ENCODE measurements at regions not wholly inside any gene's neighbourhood (a gene's known extent, or its start where the extent isn't known, plus 50 kb on each side); places are given as distances from the start of the nearest gene placed in this dataset.

DNA sequence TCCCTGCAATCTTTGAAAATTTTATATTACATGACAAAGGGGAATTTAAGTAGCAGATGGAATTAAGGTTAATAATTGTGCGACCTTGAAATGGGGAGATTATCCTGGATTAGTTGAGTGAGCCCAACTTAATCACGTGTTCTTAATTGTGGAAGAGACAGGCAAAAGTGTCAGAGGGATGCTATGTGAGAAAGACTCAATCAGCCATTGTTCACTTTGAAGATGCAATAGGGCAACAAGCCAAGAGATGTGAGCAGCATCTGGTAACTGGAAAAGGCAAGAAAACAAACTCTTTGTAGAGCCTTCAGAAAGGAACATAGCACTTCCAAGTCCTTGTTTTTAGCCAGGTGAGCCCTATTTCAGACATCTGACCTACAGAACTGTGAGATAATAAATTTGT lies 247.7 kb downstream of the SLITRK1 start:
- TF ChIP-seq, protein P1, sequence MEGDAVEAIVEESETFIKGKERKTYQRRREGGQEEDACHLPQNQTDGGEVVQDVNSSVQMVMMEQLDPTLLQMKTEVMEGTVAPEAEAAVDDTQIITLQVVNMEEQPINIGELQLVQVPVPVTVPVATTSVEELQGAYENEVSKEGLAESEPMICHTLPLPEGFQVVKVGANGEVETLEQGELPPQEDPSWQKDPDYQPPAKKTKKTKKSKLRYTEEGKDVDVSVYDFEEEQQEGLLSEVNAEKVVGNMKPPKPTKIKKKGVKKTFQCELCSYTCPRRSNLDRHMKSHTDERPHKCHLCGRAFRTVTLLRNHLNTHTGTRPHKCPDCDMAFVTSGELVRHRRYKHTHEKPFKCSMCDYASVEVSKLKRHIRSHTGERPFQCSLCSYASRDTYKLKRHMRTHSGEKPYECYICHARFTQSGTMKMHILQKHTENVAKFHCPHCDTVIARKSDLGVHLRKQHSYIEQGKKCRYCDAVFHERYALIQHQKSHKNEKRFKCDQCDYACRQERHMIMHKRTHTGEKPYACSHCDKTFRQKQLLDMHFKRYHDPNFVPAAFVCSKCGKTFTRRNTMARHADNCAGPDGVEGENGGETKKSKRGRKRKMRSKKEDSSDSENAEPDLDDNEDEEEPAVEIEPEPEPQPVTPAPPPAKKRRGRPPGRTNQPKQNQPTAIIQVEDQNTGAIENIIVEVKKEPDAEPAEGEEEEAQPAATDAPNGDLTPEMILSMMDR (IDR thresholded peaks at IDR 0.05): no peak
- TF ChIP-seq POLR2A (IDR thresholded peaks at IDR 0.05): no peak
